B cell (primary cell): ENCODE measurements at regions not wholly inside any gene's neighbourhood (a gene's known extent, or its start where the extent isn't known, plus 50 kb on each side); places are given as distances from the start of the nearest gene placed in this dataset.

Experiments used
- ATAC-seq: fragments of 200-7000 bp; cut with Tn5 transposase; one replicate; pipeline ENCODE4 v1.10.0; 2021; ENCODE audit warnings: low read depth, mild to moderate bottlenecking, moderate number of reproducible peaks, moderate library complexity
- CTCF ChIA-PET: fragments of 350-600 bp; sonication (Branson Sonifier 250); formaldehyde crosslinking; loops from one replicate; lab custom pipeline; 2021; ENCODE audit warnings: antibody characterized with exemption, inconsistent platforms; lab: Charles Lee
- POLR2A ChIA-PET: fragments of 350-600 bp; sonication (Branson Sonifier 250); formaldehyde crosslinking; loops from one replicate; lab custom pipeline; 2021; ENCODE audit warnings: antibody characterized with exemption; lab: Charles Lee
- DNase-seq: peaks from one replicate; pipeline ENCODE4 v3.0.0; 2013
- H2AFZ ChIP-seq: 2 replicates; pipeline ENCODE4 v1.6.1; 2012; ENCODE audit warnings: mild to moderate bottlenecking, low read depth, low read length; ENCODE audit not compliant: insufficient read depth, poor library complexity, severe bottlenecking
- H3K27ac ChIP-seq, 2 donors: 1 replicate in 1 of 2; 2 replicates in 1 of 2; pipeline ENCODE4 v1.5.1; 2012 to 2013; ENCODE audit warnings: low read length in 2 of 2, mild to moderate bottlenecking in 2 of 2, moderate library complexity in 1 of 2
- H3K27me3 ChIP-seq, 4 experiments: fragments of 200-600 bp in 1 of 4; sonication (generic) in 1 of 4; replicated peaks in 1 of 4; 1 replicate in 2 of 4; 2 replicates in 2 of 4; pipeline versions ENCODE4 v1.6.1 to v1.7.0; 2013 to 2016; ENCODE audit warnings: low read length in 3 of 4, mild to moderate bottlenecking in 2 of 4, mixed read lengths in 1 of 4, moderate library complexity in 1 of 4; ENCODE audit not compliant: insufficient read depth in 4 of 4, control insufficient read depth in 3 of 4; ENCODE audit errors: control extremely low read depth in 1 of 4
- H3K36me3 ChIP-seq, 2 experiments: replicated peaks in 1 of 2; 1 replicate in 1 of 2; 2 replicates in 1 of 2; pipeline versions ENCODE4 v1.6.1 to v1.7.1; 2013; ENCODE audit warnings: low read length in 1 of 2; ENCODE audit not compliant: insufficient read depth in 2 of 2, control insufficient read depth in 1 of 2; ENCODE audit errors: control extremely low read depth in 1 of 2, extremely low read depth in 1 of 2
- H3K4me1 ChIP-seq, 2 donors: fragments of 200-600 bp in 1 of 2; sonication (generic) in 1 of 2; 1 replicate in 1 of 2; 2 replicates in 1 of 2; pipeline versions ENCODE4 v1.5.1 to v1.6.1; 2013 to 2017; ENCODE audit warnings: low read length in 2 of 2; ENCODE audit not compliant: control insufficient read depth in 2 of 2, insufficient read depth in 2 of 2
- H3K4me2 ChIP-seq: replicated peaks from 2 replicates; pipeline ENCODE3; 2012; ENCODE audit warnings: mild to moderate bottlenecking, low read depth, low read length; ENCODE audit not compliant: poor library complexity, severe bottlenecking
- H3K4me3 ChIP-seq, 5 experiments: fragments of 200-600 bp in 1 of 5; sonication (generic) in 1 of 5; 1 replicate in 3 of 5; 2 replicates in 2 of 5; pipeline versions ENCODE4 v1.5.1 to v1.7.0; 2011 to 2016; ENCODE audit warnings: low read length in 4 of 5, mild to moderate bottlenecking in 4 of 5, low read depth in 2 of 5, control low read depth in 1 of 5, moderate library complexity in 1 of 5; ENCODE audit not compliant: insufficient read depth in 1 of 5; ENCODE audit errors: control extremely low read depth in 1 of 5, extremely low read depth in 1 of 5
- H3K79me2 ChIP-seq: fragments of 200-600 bp; sonication (generic); one replicate; pipeline ENCODE4 v1.6.0; 2016; ENCODE audit warnings: low read length; ENCODE audit not compliant: control insufficient read depth, insufficient read depth
- H3K9ac ChIP-seq: fragments of 200-600 bp; sonication (generic); 2 replicates; pipeline ENCODE4 v1.6.1; 2017; ENCODE audit warnings: mild to moderate bottlenecking, low read length, moderate library complexity
- H3K9me3 ChIP-seq, 3 donors: one replicate each; pipeline versions ENCODE4 v1.6.1 to v1.7.1; 2013; ENCODE audit warnings: low read length in 2 of 3; ENCODE audit not compliant: control insufficient read depth in 2 of 3, insufficient read depth in 1 of 3; ENCODE audit errors: control extremely low read depth in 1 of 3
- H4K20me1 ChIP-seq: 2 replicates; pipeline ENCODE4 v1.6.0; 2012; ENCODE audit warnings: mild to moderate bottlenecking, low read length; ENCODE audit not compliant: insufficient read depth, control insufficient read depth, poor library complexity, severe bottlenecking
- H3K27ac Mint-ChIP-seq: one replicate; pipeline ENCODE4 v1.8.0; 2021; ENCODE audit warnings: mixed read lengths
- H3K27me3 Mint-ChIP-seq: one replicate; pipeline ENCODE4 v1.8.0; 2021; ENCODE audit warnings: mixed read lengths
- H3K4me1 Mint-ChIP-seq: one replicate; pipeline ENCODE4 v1.8.0; 2021; ENCODE audit warnings: mixed read lengths
- H3K4me3 Mint-ChIP-seq: one replicate; pipeline ENCODE4 v1.8.0; 2021; ENCODE audit warnings: mixed read lengths
- H3K9me3 Mint-ChIP-seq: one replicate; pipeline ENCODE4 v1.8.0; 2022; ENCODE audit warnings: mixed read lengths; ENCODE audit not compliant: insufficient read depth
- CTCF ChIP-seq: fragments of 200-600 bp; IDR thresholded peaks from one replicate; pipeline ENCODE4 v1.8.0; 2022; ENCODE audit warnings: antibody characterized with exemption, mild to moderate bottlenecking
- EZH2 ChIP-seq: IDR thresholded peaks from 2 replicates; pipeline ENCODE4 v1.6.1; 2012; ENCODE audit warnings: borderline replicate concordance, low read depth, mild to moderate bottlenecking, moderate library complexity, low read length; ENCODE audit not compliant: insufficient read depth, poor library complexity, severe bottlenecking
- WGBS: methylation state at CpG from one replicate; pipeline ENCODE4 v1.1.5; 2013; ENCODE audit warnings: missing lambda C conversion rate; ENCODE audit not compliant: insufficient coverage; 5-methylcytosine and 5-hydroxymethylcytosine counted together
- intact Hi-C: fragments of 100-400 bp; cut with micrococcal nuclease; formaldehyde crosslinking; loops from one replicate; pipeline ENCODE4 v1.10.0; 2022

GRCh38 chr10:131495892-131496291 lies 184.4 kb upstream of the TCERG1L start:
- Histone ChIP-seq H3K9ac (no peak overlapping the region), H3K27me3 (no peaks in the 10 kb centered on the region), H3K79me2 (no peaks in the 10 kb centered on the region), H3K27ac (no peak overlapping the region), H3K36me3 (no peaks in the 10 kb centered on the region), H3K9me3 (peaks cover 0 to 28% (median 0%) of the 10 kb centered on the region in 3 donors), H3K4me2 (no peak overlapping the region), H3K4me3 (no peak overlapping the region), H2AFZ (no peak overlapping the region), H4K20me1 (no peaks in the 10 kb centered on the region), H3K4me1 (no peaks in the 10 kb centered on the region)
- ATAC-seq (no peak), DNase-seq (no peak)
- TF ChIP-seq CTCF, result no peak
- TF ChIP-seq EZH2, result no peak
- Mint-ChIP-seq H3K9me3 (no peaks in the 10 kb centered on the region), H3K27me3 (no peaks in the 10 kb centered on the region), H3K4me1 (no peaks in the 10 kb centered on the region), H3K4me3 (no peak overlapping the region), H3K27ac (no peak overlapping the region)
- intact Hi-C loops, result no loop called here
- WGBS, result 97% methylated on average over 12 of the region's 14 CpGs
- ChIA-PET POLR2A (no interaction called here), CTCF (no interaction called here)

GRCh38 chr10:131496351-131497052 lies 185.0 kb upstream of the TCERG1L start:
- Histone ChIP-seq H3K36me3 (no peaks in the 10 kb centered on the region), H4K20me1 (no peaks in the 10 kb centered on the region), H3K4me3 (no peak overlapping the region), H3K27ac (no peak overlapping the region), H2AFZ (no peak overlapping the region), H3K79me2 (no peaks in the 10 kb centered on the region), H3K27me3 (no peaks in the 10 kb centered on the region), H3K9ac (no peak overlapping the region), H3K4me2 (no peak overlapping the region), H3K9me3 (peaks cover 0 to 31% (median 0%) of the 10 kb centered on the region in 3 donors), H3K4me1 (no peaks in the 10 kb centered on the region)
- no peak for ATAC-seq
- TF ChIP-seq EZH2 (no peak), CTCF (no peak)
- Mint-ChIP-seq H3K27me3 (no peaks in the 10 kb centered on the region), H3K4me3 (no peak overlapping the region), H3K27ac (no peak overlapping the region), H3K9me3 (peaks cover 2% of the 10 kb centered on the region), H3K4me1 (no peaks in the 10 kb centered on the region)
- WGBS, result 86% methylated on average over 12 of the region's 16 CpGs
- DNase-seq, result no peak
- POLR2A ChIA-PET, result no interaction called here
- intact Hi-C loops, result no loop called here
- CTCF ChIA-PET, result no interaction called here
